ENCODE measurements at regions not wholly inside any gene's neighbourhood (a gene's known extent, or its start where the extent isn't known, plus 50 kb on each side); places are given as distances from the start of the nearest gene placed in this dataset.

DNA sequence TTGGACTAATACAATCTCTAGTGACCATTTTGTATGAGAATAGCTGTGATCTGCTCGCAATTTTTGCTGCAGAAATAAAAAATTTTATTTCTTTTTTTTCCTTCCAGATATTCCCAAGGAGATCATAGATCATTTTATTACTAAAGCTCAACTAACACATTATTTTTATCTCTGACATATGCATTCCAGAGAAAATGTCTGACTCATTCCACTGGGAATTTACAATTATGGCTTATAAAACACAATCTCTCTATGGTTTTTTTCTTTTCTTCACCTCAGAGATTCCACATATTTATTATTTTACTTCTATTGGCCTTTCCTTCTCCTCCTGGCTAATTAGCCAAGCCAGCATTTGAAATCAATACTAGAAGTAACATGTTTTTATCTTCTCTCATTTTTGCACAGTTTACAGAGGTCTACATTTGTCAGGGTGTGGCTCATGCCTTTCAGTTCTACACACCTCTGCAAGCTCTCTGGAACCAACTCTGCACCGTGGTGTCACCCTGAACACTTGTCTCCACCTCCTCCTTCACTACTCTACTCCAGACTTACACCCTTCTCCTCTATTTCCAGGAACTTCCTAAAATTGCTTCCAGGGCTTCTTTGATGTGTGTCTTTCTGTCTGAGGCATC, 59.8 kb upstream of the GPM6A start:
- DNase-seq (ENCODE audit: low read depth in 3 of 3, low spot score in 2 of 3): no peak

DNA sequence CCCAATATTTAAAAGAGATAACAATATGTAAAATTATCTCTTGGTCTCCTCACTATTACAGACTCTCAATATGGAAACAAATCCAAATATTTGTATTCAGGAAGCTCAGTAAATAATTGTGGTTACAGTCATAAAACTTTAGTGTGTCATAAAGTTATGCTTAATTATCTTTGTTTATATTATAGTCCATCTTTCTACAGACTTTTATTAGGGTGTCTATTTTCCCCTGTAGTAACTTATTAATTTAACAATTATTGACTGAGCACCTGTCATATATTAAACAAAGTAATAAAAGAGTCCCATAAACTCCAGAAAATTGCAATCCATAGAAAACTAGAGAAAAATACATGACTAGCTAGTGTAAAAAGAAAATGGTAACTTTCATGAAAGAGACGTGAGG, 61.6 kb upstream of the GPM6A start:
- DNase-seq (ENCODE audit: low read depth in 3 of 3, low spot score in 2 of 3): no peak

DNA sequence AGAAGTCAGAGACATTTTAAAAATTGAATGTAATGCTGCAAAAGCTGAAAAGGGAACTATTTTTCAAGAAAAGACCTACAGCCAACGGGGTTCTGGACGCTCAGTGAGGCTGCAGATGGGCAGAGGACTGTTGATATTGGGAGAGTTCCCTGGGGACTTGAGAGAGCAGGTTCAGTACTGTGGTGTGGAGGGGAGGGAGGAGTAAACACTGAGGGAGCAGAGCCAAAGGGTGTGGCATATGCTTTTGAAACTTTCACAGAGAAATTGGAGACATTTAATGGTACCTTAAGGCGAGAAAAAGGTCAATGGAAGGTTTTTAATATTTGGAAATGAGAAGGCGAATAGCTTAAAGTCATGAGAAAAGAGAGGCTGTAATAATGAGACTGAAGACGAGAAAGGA, 62.2 kb upstream of the GPM6A start:
- DNase-seq (ENCODE audit: low read depth in 3 of 3, low spot score in 2 of 3): no peak

DNA sequence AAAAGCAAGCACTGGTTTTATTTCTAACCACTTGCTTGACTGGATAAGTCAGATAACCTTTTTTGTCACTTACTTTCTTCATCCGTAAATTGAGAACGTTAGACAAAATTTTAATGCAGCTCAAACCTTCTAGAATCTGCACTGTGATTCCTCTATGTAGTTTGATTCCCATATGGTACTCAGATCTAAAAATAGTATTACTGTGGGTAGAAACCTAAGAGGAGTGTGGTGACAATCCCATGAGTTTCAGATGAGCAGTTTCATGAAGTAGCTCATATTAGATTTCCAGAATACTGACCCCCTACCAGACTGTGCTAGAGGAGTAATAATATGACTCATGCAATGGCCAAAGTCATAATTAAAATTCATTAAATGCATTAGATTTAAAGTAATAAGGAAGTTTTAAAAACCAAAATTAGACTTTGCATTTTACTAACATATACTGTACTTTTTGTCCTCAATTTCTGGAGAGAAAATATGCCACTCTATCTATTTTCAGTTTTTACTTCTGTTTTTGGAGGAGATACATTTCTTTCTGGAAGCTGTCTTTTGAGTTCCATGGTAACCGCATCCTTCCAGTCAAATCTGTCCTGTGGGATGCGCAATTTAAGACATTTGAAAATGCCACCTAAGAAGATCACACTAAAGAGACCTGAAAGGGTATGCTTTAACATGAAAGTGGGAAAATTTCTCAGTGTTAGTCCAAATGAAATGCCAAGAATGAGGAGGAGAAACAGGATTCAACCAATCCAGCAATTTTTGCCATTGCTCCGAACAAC, 64.1 kb upstream of the GPM6A start:
- no peak for DNase-seq (ENCODE audit: low read depth in 3 of 3, low spot score in 2 of 3)

DNA sequence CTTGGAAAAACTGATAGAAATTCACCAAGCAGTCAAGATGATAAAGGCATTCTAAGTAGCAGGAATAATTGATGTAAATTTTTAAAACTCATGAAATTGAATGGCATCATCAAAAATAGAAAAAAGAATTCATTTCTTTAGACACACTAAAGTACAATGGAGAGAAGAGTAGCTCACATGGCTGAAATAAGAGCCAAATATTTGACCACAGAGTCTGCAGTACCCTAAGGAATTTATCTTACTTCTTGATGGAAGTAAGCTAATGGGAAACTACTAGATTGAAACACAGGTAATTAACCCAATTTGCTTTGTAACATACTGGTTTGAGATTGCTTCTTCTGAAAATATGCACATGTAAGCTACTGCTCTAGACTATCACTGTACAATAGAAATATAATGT, 70.8 kb upstream of the GPM6A start:
- DNase-seq (ENCODE audit: low read depth in 3 of 3, low spot score in 2 of 3): no peak

DNA sequence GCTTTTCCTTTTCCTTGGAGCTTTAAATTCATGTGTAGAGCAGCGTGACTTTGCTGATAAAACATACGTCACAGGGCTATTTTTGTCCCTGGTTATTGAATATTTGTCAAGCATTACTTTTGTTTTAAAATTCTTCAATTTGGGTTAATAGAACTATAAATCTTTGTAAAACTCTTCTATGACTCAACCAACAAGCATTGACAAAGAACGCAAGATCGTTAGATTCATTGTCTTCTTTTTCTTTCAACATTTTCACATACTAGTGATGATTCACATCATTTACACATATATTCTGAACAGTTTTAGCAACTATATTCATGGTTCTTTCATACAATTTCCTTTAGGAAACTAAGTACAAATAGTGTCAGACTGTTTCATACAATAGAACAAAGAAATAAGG, 72.0 kb upstream of the GPM6A start:
- DNase-seq (ENCODE audit: low read depth in 3 of 3, low spot score in 2 of 3): no peak

DNA sequence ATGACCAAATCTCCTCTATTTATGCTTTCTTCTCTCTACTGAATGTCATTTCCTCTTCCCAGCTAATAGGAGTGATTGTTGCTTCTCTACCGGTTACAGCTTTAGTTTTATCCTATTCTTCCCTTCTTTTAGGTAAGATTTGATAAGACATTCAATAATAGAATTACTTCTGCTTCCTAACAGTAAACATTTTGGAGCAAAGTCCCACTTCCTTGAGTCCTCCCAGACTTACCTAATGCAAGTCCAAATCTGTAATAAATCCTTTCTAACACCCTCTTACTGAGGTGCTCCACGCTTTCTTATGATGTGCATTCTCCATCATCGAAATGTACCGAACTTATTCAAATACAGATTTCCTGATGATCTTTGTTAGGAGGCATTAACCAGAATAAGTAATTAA, 79.2 kb upstream of the GPM6A start:
- no peak for DNase-seq (ENCODE audit: low read depth in 3 of 3, low spot score in 2 of 3)

DNA sequence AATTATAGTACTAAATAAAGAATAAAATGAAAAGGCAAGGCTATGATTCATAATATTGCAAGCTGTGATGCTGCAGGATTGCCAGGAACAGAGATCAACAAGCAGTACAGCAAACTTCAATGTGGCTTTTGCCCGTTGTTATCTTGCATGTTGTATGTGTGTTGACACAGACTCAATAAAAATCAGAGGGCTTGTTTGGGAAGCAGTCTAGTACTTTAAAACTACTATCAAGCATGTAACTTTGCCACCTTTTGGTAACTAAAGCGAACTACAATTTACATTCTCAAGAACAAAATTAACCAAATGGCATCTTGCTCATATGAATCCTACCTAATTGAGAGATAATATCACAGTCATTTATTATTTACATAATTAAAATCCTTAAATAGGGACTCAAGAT, 79.8 kb upstream of the GPM6A start:
- no peak for DNase-seq (ENCODE audit: low read depth in 3 of 3, low spot score in 2 of 3)

DNA sequence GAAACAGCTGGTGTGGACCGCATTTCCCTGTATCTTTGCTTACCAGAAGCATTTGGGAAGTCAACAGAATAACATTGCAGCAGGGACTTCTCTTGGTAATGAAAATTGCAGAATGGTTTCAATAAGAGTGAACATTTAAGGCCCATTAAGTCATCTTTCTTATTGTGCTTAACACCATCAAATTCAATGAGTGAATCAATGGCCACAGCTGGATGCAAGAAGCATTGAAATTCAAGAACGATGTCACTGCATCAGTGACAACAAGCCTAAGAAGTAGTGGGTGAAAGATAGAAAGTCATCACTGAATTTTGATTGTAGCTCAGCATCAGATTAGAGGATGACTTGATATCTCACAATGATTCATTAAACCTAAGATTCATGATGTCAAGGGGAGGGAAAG, 93.9 kb upstream of the GPM6A start:
- no peak for DNase-seq (ENCODE audit: low read depth in 3 of 3, low spot score in 2 of 3)

DNA sequence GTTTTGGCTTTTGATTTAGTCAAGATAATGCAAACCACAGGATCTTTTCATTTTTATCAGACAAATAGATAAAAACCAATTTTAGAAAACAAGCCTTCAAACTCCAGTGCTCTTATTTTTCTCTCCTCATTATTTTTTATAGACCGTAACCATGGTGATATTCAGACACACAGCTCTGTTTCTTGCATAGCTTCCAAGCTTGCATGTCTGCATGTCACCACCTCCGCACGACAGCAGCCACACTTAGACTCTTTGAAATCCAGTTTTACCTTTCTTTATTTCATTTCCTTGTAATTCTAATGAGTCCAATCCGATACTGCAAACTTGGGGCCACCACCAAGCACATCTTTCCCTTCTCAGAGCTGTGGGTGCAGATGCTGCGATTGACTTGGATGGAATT, 94.3 kb upstream of the GPM6A start:
- DNase-seq (ENCODE audit: low read depth in 3 of 3, low spot score in 2 of 3): no peak

DNA sequence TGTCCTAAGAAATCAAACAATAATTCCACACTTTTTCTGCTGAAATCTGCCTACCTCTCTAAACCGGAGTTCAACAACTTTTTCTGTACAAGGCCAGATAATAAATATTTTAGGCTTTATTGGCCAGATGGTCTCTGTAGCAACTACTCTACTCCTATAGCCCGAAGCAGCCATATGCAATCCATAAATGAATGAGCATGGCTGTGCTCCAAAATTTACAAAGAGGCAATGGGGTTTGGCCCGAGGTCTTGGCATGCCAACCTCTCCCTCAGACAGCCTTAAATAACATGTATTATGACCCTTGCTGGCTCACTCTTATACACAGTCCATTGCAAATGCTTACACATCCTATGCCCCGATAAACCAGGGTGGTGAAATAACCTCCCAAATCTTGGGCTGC, 98.6 kb upstream of the GPM6A start:
- no peak for DNase-seq (ENCODE audit: low read depth in 3 of 3, low spot score in 2 of 3)

DNA sequence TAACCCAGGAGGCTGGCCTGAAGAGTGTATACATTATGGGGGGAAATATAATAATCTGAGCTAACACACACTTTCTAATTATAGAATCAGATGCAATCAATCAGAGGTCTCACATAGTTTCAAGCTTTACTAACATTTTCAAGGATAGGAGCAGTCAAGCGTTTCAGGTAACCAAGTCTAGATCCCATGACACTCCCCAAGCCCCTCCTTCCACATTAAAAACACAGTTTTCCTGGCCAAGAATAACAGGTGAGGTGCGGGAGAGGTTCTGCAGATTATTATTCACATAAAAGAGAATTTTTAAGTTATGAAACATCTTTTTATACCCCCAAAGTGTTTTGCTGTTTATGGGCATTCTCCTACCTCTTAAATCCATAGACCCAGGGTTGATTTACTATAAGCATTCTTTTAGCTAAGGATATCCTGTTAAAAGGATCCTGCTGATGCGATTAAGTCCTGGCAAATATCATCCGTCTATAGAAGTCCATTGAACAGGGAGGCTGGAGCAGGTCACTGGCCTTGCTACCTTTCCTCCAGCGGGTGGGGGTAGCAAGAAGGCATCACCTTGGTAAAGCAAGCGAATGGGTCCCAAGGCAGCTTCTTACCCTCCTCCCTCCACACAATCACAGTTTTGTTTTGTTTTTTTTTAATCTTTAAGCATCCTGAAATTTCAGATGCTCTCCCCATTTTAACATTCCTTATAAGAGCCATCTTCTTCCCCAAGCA, 104.7 kb upstream of the GPM6A start:
- no peak for DNase-seq (ENCODE audit: low read depth in 3 of 3, low spot score in 2 of 3)

DNA sequence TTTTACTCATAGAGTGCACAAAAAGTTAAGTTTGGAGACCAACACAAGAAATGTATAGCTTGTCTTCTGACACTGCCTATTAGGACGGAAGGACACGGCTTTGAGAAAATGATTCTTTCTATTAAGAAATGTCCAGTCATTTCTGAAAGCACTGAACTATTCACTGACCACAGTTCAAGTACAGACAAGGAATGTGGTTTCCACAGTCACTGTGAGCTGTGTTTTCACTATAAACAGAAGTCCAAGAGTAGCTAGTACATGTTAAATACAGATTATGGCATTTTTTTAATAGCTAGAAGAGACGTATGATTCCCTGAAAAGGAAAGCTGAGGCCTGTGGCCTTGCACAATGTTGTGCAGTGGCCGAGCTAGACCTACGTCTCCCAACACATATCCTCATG, 115.1 kb upstream of the GPM6A start:
- no peak for DNase-seq (ENCODE audit: low read depth in 3 of 3, low spot score in 2 of 3)

DNA sequence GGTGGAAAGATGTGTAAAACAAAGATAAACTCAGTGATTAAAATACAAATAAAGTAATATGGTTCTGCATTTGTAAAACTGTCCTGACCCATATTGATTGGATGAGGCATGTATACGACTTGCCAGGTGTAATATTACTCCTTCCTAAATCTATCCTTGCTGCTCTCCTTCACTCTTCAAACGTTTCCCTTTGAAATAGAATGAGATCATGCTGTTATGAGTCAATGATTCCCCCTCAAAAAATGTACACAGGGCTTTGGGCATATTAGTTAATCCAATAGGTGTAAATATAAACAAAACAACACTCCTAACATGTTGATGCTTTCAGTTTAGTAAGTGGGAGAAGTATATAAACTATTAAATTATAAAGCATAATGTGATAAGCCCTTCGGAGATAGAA, 117.4 kb upstream of the GPM6A start:
- no peak for DNase-seq (ENCODE audit: low read depth in 3 of 3, low spot score in 2 of 3)

DNA sequence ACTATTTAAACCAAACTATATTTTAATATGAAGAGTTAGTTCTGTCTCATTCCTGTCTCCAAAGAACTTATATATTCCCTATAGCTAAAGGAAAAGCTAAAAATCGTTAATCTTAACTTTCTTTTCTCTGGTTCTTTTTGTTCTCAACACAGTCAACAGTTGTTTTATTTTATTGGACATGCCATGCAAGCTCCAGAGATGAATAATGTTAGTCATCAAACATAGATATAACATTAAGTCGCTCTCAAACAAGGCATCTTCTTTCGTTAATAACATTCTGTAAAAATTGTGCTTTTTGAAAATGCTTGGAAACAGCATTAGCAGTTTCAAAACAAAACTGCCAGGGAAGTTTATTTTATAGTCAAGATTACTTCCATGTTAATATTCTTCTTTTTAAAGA, 117.9 kb upstream of the GPM6A start:
- DNase-seq (ENCODE audit: low read depth in 3 of 3, low spot score in 2 of 3): no peak

DNA sequence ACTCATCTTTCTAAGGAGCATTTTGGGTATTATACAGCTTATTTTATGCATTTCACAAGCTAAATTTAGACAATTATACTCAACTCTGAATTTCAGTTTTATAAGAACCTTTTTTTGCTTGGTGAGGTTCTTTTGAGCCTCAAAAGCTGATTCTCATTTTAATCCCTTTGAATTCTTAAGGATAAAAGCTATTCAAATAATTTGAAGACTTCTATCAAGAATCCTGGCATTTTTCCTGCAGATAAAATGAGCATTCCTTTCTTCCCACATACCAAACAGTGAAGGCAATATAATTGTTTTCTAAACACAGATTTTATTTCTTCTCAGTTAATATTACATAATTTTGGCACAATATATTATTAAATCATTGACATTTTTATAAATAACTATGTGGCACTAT, 118.4 kb upstream of the GPM6A start:
- DNase-seq (ENCODE audit: low read depth in 3 of 3, low spot score in 2 of 3): no peak

DNA sequence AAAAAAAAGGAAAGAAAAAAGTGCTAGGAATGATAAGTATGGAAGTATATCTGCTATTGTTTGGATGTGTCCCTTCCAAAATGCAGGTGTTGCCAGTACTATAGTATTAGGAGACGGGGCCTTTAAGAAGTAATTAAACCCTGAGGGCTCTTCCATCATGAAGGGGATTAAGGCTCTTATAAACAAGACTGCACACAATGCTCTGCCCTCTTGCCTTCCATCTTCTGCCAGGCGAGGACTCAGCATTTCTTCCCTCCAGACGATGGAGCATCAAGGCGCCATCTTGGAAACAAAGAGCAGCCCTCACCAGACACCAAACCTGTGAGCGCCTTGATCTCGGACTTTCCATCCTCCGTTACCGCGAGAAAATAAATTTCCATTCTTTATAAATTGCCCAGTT, 120.1 kb upstream of the GPM6A start:
- no peak for DNase-seq (ENCODE audit: low read depth in 3 of 3, low spot score in 2 of 3)

DNA sequence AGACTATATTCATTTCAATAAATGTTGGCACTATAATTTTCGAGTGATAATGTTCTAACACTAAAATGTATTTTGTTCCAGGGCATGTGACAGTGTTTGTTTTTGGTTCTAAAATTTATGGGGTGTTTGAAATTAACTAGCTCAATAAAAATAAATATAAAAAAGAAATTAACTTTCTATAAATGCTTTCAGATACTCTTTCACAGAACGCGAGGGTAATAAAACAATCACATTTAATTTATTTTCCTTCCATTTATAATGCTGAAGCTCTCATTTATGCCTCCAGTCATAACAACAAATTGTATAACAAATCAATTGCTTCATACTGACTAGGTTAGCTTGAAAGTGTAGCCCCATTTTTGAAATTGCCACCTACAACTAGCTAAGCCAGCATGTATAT, 122.4 kb upstream of the GPM6A start:
- DNase-seq (ENCODE audit: low read depth in 3 of 3, low spot score in 2 of 3): no peak

DNA sequence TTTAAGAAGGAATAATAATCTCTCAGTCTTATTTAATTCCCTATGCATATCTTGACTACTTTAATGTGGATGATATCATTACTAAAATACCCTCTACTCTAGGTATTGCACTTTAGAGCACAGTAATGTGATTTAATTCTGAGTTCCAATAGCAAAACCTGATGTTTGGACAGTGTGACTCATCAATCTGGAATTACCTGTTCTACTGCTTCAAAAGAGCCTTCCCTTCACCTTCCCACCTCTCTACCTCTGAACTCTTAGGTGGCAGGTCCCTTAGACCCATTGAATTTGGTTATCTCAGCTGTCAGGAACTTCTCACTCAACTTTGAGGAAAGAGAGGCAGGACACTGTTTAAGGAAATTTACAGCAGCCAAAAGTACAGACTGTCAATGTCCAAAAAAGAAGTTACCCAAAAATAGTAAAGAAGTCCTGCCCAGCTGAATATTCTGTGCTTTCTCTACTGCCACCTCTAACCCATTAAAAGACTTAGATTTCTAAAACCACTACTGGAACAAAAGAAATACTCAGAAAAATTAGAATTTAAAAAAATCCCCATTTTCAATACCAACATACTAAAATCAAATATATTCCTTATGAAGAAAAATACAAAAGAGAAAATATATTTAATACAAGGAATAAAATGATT, 123.1 kb upstream of the GPM6A start:
- no peak for DNase-seq (ENCODE audit: low read depth in 3 of 3, low spot score in 2 of 3)

DNA sequence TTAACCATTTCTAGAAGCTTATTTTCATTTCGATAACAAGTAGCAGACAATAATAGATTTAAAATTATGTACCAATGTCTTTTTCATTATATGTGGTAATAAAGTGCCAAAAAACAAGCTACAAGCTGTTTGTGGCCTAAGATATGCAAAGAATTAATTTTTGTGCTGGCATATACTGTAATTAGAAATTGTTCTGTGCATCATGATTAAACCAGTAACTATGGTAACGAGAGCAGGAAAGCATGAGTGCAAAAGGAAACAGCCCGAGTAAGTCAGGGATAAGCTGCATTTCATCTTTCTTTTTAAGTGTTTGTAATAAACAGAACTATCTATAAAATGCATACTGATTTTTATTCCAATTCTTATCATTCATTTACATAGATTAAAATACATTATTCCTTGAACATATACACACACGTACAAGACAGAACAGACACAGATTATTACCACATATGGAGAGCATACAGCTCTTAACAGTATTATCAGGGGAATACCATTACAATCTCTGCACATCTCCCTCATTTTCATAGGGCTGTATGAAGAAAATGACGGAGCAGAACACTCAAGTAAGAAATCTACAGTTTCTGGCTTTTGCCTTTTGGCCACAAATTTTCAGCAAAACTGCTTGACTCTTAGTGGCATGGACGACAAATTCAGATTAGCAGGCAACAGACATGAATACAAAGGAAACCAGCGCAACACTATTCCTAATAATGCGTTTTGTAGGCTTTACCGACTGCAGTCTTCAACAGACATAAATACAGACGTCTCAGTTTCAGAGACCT, 121.3 kb upstream of the WDR17 start:
- DNase-seq (ENCODE audit: low read depth in 3 of 3, low spot score in 2 of 3): no peak

Measured in right renal cortex interstitium (tissue), 3 donors.